ENCODE measurements at regions not wholly inside any gene's neighbourhood (a gene's known extent, or its start where the extent isn't known, plus 50 kb on each side); places are given as distances from the start of the nearest gene placed in this dataset.

DNA sequence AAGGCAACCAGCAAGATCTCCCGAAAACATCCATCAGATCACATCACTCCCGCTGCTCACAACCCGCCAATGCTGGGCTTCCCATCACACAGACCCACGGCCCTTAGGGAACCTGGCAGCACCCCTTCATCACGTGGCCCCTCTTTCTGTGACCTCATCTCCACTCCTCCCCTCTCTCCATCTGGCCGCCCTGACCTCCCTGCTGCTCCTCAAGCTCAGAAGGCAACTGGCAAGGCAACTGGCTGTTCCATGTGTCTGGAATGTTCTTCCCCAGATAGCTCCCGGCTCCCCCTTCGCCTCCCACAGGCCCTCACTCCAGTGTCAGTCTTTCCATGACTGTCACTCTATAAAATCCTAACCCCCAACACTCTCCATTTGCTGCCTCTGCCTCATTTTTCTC, 113.0 kb upstream of the ERG start:
- Histone ChIP-seq H3K79me2 (ENCODE audit: insufficient read depth, low read length) (no peaks in the 10 kb centered on the region), H3K4me3 (ENCODE audit: low read depth in 1 of 2, low read length in 2 of 2) (no peak overlapping the region), H3K9ac (ENCODE audit: low read depth, low read length) (no peak overlapping the region), H3K27me3 (ENCODE audit: insufficient read depth, low read length, poor library complexity) (peaks cover 8% of the 10 kb centered on the region), H3K27ac (ENCODE audit: low read length) (no peak overlapping the region), H3K4me1 (ENCODE audit: insufficient read depth, low read length) (no peaks in the 10 kb centered on the region), H3K36me3 (ENCODE audit: insufficient read depth, low read length) (no peaks in the 10 kb centered on the region), H3K9me3 (ENCODE audit: insufficient read depth, low read length, severe bottlenecking) (no peaks in the 10 kb centered on the region), H2AFZ (ENCODE audit: low read depth, low read length) (no peak overlapping the region), H4K20me1 (ENCODE audit: insufficient read depth, low read length) (no peaks in the 10 kb centered on the region), H3K4me2 (ENCODE audit: insufficient read depth, low read length) (no peak overlapping the region)
- no peak for DNase-seq
- TF ChIP-seq, protein P1, sequence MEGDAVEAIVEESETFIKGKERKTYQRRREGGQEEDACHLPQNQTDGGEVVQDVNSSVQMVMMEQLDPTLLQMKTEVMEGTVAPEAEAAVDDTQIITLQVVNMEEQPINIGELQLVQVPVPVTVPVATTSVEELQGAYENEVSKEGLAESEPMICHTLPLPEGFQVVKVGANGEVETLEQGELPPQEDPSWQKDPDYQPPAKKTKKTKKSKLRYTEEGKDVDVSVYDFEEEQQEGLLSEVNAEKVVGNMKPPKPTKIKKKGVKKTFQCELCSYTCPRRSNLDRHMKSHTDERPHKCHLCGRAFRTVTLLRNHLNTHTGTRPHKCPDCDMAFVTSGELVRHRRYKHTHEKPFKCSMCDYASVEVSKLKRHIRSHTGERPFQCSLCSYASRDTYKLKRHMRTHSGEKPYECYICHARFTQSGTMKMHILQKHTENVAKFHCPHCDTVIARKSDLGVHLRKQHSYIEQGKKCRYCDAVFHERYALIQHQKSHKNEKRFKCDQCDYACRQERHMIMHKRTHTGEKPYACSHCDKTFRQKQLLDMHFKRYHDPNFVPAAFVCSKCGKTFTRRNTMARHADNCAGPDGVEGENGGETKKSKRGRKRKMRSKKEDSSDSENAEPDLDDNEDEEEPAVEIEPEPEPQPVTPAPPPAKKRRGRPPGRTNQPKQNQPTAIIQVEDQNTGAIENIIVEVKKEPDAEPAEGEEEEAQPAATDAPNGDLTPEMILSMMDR (IDR thresholded peaks at IDR 0.05; ENCODE audit: borderline replicate concordance, extremely low read depth, low read length, poor library complexity, severe bottlenecking) = no peak
- TF ChIP-seq EZH2 (IDR thresholded peaks at IDR 0.05; ENCODE audit: borderline replicate concordance, low read depth, low read length, severe bottlenecking) = no peak
- no peak for ATAC-seq (ENCODE audit: insufficient read depth, low read depth)

DNA sequence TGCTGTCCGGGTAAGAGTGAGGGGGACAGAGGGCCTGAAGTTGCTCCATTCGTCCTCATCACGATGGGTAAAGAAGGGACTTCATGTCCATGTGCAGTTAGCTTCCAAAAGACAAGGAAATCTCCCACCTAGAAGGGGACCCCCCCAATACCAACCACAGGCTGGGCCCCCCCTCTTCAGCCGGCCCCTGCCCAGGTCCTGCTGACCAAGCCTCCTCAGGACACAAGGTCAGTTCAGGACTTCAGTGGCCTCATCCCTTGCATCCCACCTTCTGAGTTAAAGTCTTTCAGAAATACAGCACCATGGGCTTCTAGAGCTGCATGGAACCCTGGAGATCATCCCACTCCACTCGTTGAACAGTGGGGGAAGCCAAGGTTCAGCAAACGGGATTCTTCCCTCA, 115.4 kb upstream of the ERG start:
- Histone ChIP-seq H4K20me1 (ENCODE audit: insufficient read depth, low read length) (no peaks in the 10 kb centered on the region), H2AFZ (ENCODE audit: low read depth, low read length) (no peak overlapping the region), H3K27ac (ENCODE audit: low read length) (no peak overlapping the region), H3K79me2 (ENCODE audit: insufficient read depth, low read length) (no peaks in the 10 kb centered on the region), H3K9ac (ENCODE audit: low read depth, low read length) (no peak overlapping the region), H3K4me3 (ENCODE audit: low read depth in 1 of 2, low read length in 2 of 2) (no peak overlapping the region), H3K4me2 (ENCODE audit: insufficient read depth, low read length) (no peak overlapping the region), H3K4me1 (ENCODE audit: insufficient read depth, low read length) (no peaks in the 10 kb centered on the region), H3K27me3 (ENCODE audit: insufficient read depth, low read length, poor library complexity) (peaks cover 8% of the 10 kb centered on the region), H3K36me3 (ENCODE audit: insufficient read depth, low read length) (no peaks in the 10 kb centered on the region), H3K9me3 (ENCODE audit: insufficient read depth, low read length, severe bottlenecking) (no peaks in the 10 kb centered on the region)
- no peak for TF ChIP-seq EZH2 (IDR thresholded peaks at IDR 0.05; ENCODE audit: borderline replicate concordance, low read depth, low read length, severe bottlenecking)
- TF ChIP-seq, protein P1 (IDR thresholded peaks at IDR 0.05; ENCODE audit: borderline replicate concordance, extremely low read depth, low read length, poor library complexity, severe bottlenecking) = no peak
- DNase-seq (no peak), ATAC-seq (ENCODE audit: insufficient read depth, low read depth) (no peak)

DNA sequence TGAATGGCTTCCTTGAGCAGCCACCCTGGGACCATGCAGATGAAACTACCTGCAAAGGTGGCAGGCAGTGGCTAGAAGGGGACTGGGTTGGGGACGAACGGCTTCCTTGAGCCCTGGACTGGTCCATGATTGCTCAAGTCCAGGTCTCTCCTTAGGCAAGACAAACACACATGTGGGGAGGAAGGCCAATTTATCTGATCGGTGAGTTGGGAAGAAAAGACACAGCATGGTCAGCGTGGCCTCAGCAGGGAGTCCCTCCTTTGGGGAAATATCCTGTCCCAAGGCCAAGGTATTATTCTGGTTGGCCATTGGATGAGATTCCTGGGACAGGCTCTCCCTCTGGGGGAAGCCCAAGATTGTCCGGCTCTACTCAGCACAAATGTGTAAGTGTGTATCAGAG, 116.3 kb upstream of the ERG start:
- TF ChIP-seq, protein P1 (IDR thresholded peaks at IDR 0.05; ENCODE audit: borderline replicate concordance, extremely low read depth, low read length, poor library complexity, severe bottlenecking) = no peak
- no peak for TF ChIP-seq EZH2 (IDR thresholded peaks at IDR 0.05; ENCODE audit: borderline replicate concordance, low read depth, low read length, severe bottlenecking)
- no peaks in the 10 kb centered on the region for H3K36me3 ChIP-seq (ENCODE audit: insufficient read depth, low read length)
- H3K4me2 ChIP-seq (ENCODE audit: insufficient read depth, low read length) = no peak overlapping the region
- H3K9ac ChIP-seq (ENCODE audit: low read depth, low read length) = no peak overlapping the region
- no peak overlapping the region for H3K27ac ChIP-seq (ENCODE audit: low read length)
- H3K4me3 ChIP-seq (ENCODE audit: low read depth in 1 of 2, low read length in 2 of 2) = no peak overlapping the region
- H3K9me3 ChIP-seq (ENCODE audit: insufficient read depth, low read length, severe bottlenecking) = no peaks in the 10 kb centered on the region
- ATAC-seq (ENCODE audit: insufficient read depth, low read depth) (no peak), DNase-seq (no peak)
- no peaks in the 10 kb centered on the region for H3K79me2 ChIP-seq (ENCODE audit: insufficient read depth, low read length)
- H2AFZ ChIP-seq (ENCODE audit: low read depth, low read length) = no peak overlapping the region
- peaks cover 8% of the 10 kb centered on the region for H3K27me3 ChIP-seq (ENCODE audit: insufficient read depth, low read length, poor library complexity)
- H4K20me1 ChIP-seq (ENCODE audit: insufficient read depth, low read length) = no peaks in the 10 kb centered on the region
- no peaks in the 10 kb centered on the region for H3K4me1 ChIP-seq (ENCODE audit: insufficient read depth, low read length)

DNA sequence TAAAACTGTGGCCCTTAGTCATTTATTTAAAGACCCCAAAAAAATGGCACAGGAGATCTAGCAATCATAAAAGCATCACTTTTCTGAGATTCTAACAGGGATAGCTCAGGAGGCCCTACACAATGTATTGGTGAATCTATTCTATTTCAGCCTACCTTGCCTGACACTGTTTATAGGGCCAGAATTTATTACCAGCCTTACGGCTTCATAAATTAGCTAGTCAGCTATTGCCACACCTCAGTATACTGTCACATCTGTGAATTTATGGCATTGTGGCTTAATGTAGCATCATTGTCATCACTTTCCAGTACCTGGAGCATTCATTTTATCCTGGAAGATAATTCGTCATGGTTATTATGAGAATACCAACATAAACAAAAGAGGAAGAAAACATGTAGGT, 121.2 kb upstream of the ERG start:
- no peaks in the 10 kb centered on the region for H3K36me3 ChIP-seq (ENCODE audit: insufficient read depth, low read length)
- no peaks in the 10 kb centered on the region for H4K20me1 ChIP-seq (ENCODE audit: insufficient read depth, low read length)
- TF ChIP-seq EZH2 (IDR thresholded peaks at IDR 0.05; ENCODE audit: borderline replicate concordance, low read depth, low read length, severe bottlenecking) = no peak
- TF ChIP-seq, protein P1 (IDR thresholded peaks at IDR 0.05; ENCODE audit: borderline replicate concordance, extremely low read depth, low read length, poor library complexity, severe bottlenecking) = no peak
- H2AFZ ChIP-seq (ENCODE audit: low read depth, low read length) = no peak overlapping the region
- H3K27me3 ChIP-seq (ENCODE audit: insufficient read depth, low read length, poor library complexity) = no peaks in the 10 kb centered on the region
- DNase-seq (no peak), ATAC-seq (ENCODE audit: insufficient read depth, low read depth) (no peak)
- no peaks in the 10 kb centered on the region for H3K4me1 ChIP-seq (ENCODE audit: insufficient read depth, low read length)
- H3K9me3 ChIP-seq (ENCODE audit: insufficient read depth, low read length, severe bottlenecking) = no peaks in the 10 kb centered on the region
- H3K27ac ChIP-seq (ENCODE audit: low read length) = no peak overlapping the region
- H3K4me3 ChIP-seq (ENCODE audit: low read depth in 1 of 2, low read length in 2 of 2) = no peak overlapping the region
- H3K79me2 ChIP-seq (ENCODE audit: insufficient read depth, low read length) = no peaks in the 10 kb centered on the region
- H3K9ac ChIP-seq (ENCODE audit: low read depth, low read length) = no peak overlapping the region
- no peak overlapping the region for H3K4me2 ChIP-seq (ENCODE audit: insufficient read depth, low read length)

All from DND-41 (cell line).